Loucy (cell line): ENCODE measurements at regions not wholly inside any gene's neighbourhood (a gene's known extent, or its start where the extent isn't known, plus 50 kb on each side); places are given as distances from the start of the nearest gene placed in this dataset.
"Not testable (repeated sequence)": the region's sequence is repeated elsewhere in the genome, so short reads cannot be mapped to it uniquely, and the experiment has no call there.

ENCODE experiments used
- H2AFZ ChIP-seq: fragments of 200-600 bp; sonication (generic); 2 replicates; pipeline ENCODE4 v1.6.0; 2016; ENCODE audit warnings: antibody characterized with exemption, mild to moderate bottlenecking, low read length, moderate library complexity
- H3F3A ChIP-seq: fragments of 200-600 bp; 2 replicates; pipeline ENCODE4 v1.6.0; 2016; ENCODE audit warnings: antibody characterized with exemption, low read depth, mild to moderate bottlenecking
- H3K27me3 ChIP-seq: fragments of 200-600 bp; sonication (generic); 2 replicates; pipeline ENCODE4 v1.6.1; 2014; ENCODE audit warnings: low read length, mild to moderate bottlenecking; ENCODE audit not compliant: insufficient read depth, poor library complexity, severe bottlenecking
- H3K36me3 ChIP-seq: fragments of 200-600 bp; sonication (generic); 2 replicates; pipeline ENCODE4 v1.6.1; 2016; ENCODE audit warnings: low read length; ENCODE audit not compliant: insufficient read depth
- H3K4me1 ChIP-seq: fragments of 200-600 bp; sonication (generic); 2 replicates; pipeline ENCODE4 v1.5.1; 2014; ENCODE audit warnings: low read length, mild to moderate bottlenecking; ENCODE audit not compliant: insufficient read depth, poor library complexity, severe bottlenecking
- H3K4me2 ChIP-seq: fragments of 200-600 bp; sonication (generic); 2 replicates; pipeline ENCODE4 v1.6.0; 2014; ENCODE audit warnings: antibody characterized with exemption, low read length, low read depth, mild to moderate bottlenecking; ENCODE audit not compliant: poor library complexity, severe bottlenecking
- H3K4me3 ChIP-seq: fragments of 200-600 bp; sonication (generic); 2 replicates; pipeline ENCODE4 v1.5.1; 2014; ENCODE audit warnings: low read length, mild to moderate bottlenecking, mixed read lengths; ENCODE audit not compliant: poor library complexity, severe bottlenecking
- H3K79me2 ChIP-seq: fragments of 200-600 bp; sonication (generic); 2 replicates; pipeline ENCODE4 v1.6.1; 2014; ENCODE audit warnings: low read length; ENCODE audit not compliant: insufficient read depth
- H3K9ac ChIP-seq: fragments of 200-600 bp; sonication (generic); 2 replicates; pipeline ENCODE4 v1.6.0; 2014; ENCODE audit warnings: mild to moderate bottlenecking, low read depth, low read length, moderate library complexity; ENCODE audit not compliant: poor library complexity, severe bottlenecking
- H3K9me2 ChIP-seq: fragments of 200-600 bp; sonication (generic); replicated peaks from 2 replicates; pipeline ENCODE4 v1.6.1; 2016; ENCODE audit warnings: low read depth, low read length, mixed read lengths
- H3K9me3 ChIP-seq: fragments of 200-600 bp; sonication (generic); 2 replicates; pipeline ENCODE4 v1.6.1; 2014; ENCODE audit warnings: mild to moderate bottlenecking, antibody characterized with exemption, low read length, low read depth; ENCODE audit not compliant: insufficient read depth
- H4K20me1 ChIP-seq: fragments of 200-600 bp; sonication (generic); 2 replicates; pipeline ENCODE4 v1.6.0; 2014; ENCODE audit warnings: antibody characterized with exemption, low read length, mild to moderate bottlenecking; ENCODE audit not compliant: insufficient read depth, poor library complexity, severe bottlenecking
- CTCF ChIP-seq: fragments of 200-600 bp; sonication (generic); conservative IDR thresholded peaks from 2 replicates; pipeline ENCODE4 v1.5.1; 2014; ENCODE audit warnings: mild to moderate bottlenecking, antibody characterized with exemption, low read length
- EZH2phosphoT487 ChIP-seq: fragments of 200-600 bp; IDR thresholded peaks from 2 replicates; pipeline ENCODE4 v1.6.1; 2018; ENCODE audit warnings: antibody characterized with exemption, mild to moderate bottlenecking, moderate library complexity, borderline replicate concordance

GRCh38 chr1:148267066-148267465 lies 115.0 kb upstream of the NBPF11 start:
- H3K79me2 ChIP-seq, H3K4me1 ChIP-seq, H3K9ac ChIP-seq, H3K4me2 ChIP-seq, H3K4me3 ChIP-seq, H3K9me2 ChIP-seq, H3K27me3 ChIP-seq, H3K9me3 ChIP-seq, H4K20me1 ChIP-seq, H2AFZ ChIP-seq, H3K36me3 ChIP-seq, H3F3A ChIP-seq: not testable (repeated sequence)

GRCh38 chr1:148264374-148265276 lies 112.5 kb upstream of the NBPF11 start:
- Histone ChIP-seq H2AFZ (no peak overlapping the region), H3K4me3 (peak overlapping the region; percentile 68), H3K4me2 (peak overlapping the region; percentile 69), H3F3A (no peaks in the 10 kb centered on the region), H3K9me3 (no peaks in the 10 kb centered on the region), H3K9me2 (no peaks in the 10 kb centered on the region), H3K79me2 (no peaks in the 10 kb centered on the region), H3K27me3 (no peaks in the 10 kb centered on the region), H4K20me1 (no peaks in the 10 kb centered on the region), H3K36me3 (no peaks in the 10 kb centered on the region), H3K4me1 (no peaks in the 10 kb centered on the region), H3K9ac (no peak overlapping the region)
- TF ChIP-seq CTCF (no peak), EZH2phosphoT487 (no peak)

- Histone ChIP-seq H3K4me1 (no peaks in the 10 kb centered on the region), H2AFZ (peak overlapping the region; percentile 60)
Measured at GRCh38 chr1:148263906-148264255, 111.8 kb upstream of the NBPF11 start.

More at GRCh38 chr1:148263906-148264255, 111.8 kb upstream of the NBPF11 start:
- Histone ChIP-seq H3K27me3 (no peaks in the 10 kb centered on the region), H3F3A (no peaks in the 10 kb centered on the region), H3K36me3 (no peaks in the 10 kb centered on the region), H3K79me2 (no peaks in the 10 kb centered on the region), H3K9ac (peak overlapping the region; percentile 5), H3K9me3 (no peaks in the 10 kb centered on the region), H3K4me3 (peak overlapping the region; percentile 68), H3K9me2 (no peaks in the 10 kb centered on the region), H3K4me2 (peak overlapping the region; percentile 69), H4K20me1 (no peaks in the 10 kb centered on the region)
- no peak for TF ChIP-seq CTCF
- TF ChIP-seq EZH2phosphoT487 = no peak
